Ecto neural progenitor cell (in vitro differentiated cells): ENCODE measurements at regions not wholly inside any gene's neighbourhood (a gene's known extent, or its start where the extent isn't known, plus 50 kb on each side); places are given as distances from the start of the nearest gene placed in this dataset.

ENCODE experiments used
- DNase-seq: peaks from one replicate; pipeline ENCODE4 v3.0.0-alpha.2; 2018; ENCODE audit warnings: low spot score

- DNase-seq: no peak
Observed at GRCh38 chr20:48015141-48015910, 230.0 kb upstream of the SULF2 start.

- no peak for DNase-seq
Observed at GRCh38 chr20:48012401-48012974, 227.2 kb upstream of the SULF2 start.

DNA sequence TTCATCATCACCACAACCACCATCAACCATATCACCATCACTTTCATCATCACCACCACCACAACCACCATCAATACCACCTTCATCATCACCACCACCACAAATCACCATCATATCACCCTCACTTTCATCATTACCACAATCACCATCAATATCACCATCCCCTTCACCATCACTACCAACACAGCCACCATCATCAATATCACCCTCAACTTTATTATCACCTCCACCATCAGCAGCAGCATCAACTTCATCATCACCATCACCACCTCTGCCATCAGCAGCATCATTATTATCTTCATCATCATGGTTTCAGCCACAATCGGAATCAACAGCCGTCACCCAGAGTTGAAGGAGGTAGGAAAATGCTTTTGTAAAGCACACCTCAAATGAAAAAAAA is 225.7 kb upstream of the SULF2 start:
- no peak for DNase-seq

DNA sequence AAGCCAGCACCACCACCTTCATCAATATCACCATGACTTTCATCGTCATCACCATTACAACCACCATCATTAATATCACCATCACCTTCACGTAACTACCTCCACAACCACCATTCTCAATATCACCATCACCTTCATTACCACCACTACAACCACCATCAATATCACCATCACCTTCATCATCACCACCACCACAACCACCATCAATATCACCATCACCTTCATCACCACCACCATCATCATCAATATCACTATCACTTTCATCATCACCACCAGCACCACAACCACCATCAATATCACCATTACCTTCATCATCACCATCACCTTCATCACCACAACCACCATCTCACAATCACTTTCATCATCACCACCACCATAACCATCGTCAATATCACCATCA is 225.3 kb upstream of the SULF2 start:
- no peak for DNase-seq

DNA sequence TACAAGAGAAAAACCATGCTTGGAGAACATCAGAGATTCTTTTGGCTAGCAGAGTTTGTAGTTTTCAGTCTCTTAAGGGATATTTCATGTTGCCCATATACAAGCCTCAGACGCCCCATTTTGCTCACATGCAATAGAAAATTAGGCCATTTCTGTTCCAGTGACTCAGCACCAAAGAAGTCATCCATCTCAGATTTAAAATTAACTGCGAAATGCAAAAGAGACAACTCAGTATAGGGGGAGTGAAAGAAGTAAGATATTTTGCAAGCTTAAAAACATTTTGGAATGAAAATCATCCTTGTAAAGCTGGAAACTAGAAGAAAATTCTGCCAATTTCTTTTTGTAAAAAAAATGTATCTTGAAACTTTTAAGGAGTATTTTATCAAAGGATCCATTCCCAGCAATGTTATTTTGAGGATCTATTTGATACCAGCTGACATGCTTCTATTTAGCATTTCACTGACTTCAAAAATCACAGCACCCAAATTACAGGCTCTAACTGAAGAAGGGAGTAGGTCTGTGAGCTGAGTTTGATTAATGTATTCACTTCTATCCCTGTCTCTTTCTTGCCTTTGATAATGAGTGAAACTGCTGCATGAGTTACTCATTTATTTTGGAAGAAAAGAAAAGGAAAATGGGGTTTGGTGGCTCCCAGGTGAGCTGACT is 223.7 kb upstream of the SULF2 start:
- no peak for DNase-seq

- no peak for DNase-seq
Observed at GRCh38 chr20:48007351-48007750, 222.1 kb upstream of the SULF2 start.

DNA sequence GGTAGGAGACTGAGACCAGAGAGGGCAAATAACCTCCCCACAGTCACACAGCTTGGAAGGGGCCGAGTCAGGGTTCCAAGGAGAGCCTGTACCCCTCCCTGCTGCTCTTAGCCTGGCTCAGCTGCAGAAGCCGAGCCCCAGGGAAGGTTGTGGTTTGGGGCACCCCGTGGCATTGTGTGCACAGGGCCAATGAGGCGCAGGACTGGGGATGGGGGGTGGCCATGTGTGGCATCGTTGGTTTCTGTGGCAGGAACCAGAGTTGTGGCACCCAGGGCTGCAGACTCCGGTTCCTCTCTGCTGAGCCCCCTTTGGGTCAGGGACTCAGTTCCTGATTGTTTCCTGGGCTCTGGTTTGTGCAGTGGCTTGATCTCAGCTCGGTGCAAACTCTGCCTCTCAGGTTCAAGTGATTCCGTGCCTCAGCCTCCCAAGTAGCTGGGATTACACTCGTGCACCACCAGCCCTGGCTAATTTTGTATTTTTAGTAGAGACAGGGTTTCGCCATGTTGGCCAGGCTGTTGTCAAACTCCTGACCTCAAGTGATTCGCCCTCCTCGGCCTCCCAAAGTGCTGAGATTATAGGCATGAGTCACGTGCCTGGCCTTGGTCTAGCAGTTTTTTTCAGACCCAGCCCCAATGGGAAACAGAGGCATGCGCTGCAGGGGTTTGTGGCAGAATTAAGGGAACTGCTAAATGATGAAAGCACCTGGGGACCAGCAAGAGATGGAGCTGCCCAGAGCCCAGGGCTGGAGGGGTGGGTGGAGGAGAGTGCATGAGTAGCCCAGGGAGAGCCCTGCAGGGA is 221.0 kb upstream of the SULF2 start:
- DNase-seq: no peak

- DNase-seq: no peak
Observed at GRCh38 chr20:48003021-48003420, 217.7 kb upstream of the SULF2 start.

DNA sequence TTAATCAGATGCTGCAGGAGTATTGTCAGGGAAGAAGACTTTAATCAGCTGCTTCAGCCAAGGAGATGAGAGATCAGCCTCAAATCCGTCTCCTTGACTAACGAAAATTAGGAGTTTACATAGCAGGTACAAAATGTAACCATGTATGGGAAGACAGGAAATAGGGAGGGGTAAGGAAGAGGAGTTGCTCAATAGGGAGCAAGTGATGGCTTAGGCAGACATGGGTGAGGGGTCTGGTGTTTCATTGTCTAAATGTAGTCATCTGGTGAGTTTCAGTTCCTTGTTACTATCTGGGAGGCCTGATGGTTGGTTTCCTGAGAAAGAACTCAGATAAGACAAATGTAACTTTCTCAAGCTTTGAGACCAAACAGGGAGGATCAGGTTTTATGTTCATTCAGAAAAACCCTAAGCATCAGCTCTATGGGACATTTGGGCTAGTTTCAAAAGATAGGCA is 217.3 kb upstream of the SULF2 start:
- DNase-seq: no peak

DNA sequence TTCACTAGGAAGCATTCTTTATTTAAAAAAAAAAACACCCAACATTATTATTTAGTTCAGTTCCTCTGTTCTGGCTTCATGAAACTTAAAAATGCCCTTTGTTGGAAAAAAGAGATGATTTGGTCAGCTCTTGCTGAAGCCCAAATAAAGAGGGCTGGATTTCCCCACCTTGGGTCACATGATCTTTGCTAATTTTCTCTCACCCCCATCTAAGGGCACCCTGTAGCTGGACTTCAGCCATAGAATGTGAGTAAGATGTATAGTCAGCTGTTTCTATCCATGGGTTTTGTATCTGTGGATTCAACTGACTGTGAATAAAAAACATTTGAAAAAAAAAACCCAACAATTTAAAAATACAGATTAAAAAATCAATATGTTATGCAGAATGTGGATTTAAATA is 213.9 kb upstream of the SULF2 start:
- DNase-seq: no peak

DNA sequence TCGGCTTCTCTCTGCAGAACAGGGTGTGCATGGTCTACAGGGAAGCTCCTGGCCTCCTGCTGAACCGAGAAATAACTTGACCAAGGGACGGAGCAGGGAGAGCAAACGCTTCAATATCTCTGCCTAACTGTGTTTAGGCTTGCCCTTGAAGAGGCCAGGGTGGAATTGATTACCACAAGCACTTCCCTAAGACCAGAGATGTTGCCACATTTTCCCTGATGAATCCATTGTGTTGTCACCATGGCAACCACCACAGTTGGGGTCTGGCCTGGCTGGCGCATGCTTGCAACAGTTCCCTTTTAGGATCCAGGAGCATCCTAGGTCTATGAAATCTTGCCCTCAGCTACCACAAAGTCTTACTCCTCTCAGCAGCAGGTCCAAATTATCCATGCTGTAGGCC is 213.5 kb upstream of the SULF2 start:
- no peak for DNase-seq

- no peak for DNase-seq
Observed at GRCh38 chr20:47995661-47996060, 210.4 kb upstream of the SULF2 start.

GRCh38 chr20:47993817-47994216 is 208.5 kb upstream of the SULF2 start:
- DNase-seq: no peak

- DNase-seq: no peak
Observed at GRCh38 chr20:47993035-47993755, 207.9 kb upstream of the SULF2 start.

DNA sequence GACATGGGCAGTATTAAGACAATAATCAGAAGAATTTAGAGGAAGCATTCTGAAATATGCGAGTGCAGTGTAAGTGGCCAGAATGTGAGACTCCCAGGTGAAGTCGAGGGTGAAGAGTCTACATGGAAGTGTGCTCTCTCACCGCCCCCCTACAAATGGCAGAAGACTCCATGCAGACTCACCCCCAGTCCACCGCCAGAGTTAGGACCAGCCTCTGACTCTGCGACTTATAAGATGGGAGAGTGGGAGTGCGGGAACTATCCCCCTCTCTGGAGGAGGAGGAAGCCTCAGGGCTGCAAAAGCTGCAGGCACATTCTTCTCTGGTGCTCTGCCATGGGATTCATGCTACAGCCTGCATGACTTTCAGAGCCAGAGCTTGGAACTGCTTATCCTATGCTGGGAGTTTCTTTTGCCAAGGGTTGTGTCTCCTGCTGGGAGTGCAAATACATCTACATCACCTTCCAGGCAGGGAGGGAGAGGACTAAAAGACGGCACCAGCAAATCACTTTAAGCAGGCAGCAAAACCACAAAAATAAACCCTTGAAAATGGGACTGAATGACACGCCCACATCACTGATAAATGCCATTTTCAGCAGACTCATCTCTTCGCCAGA is 206.7 kb upstream of the SULF2 start:
- no peak for DNase-seq

DNA sequence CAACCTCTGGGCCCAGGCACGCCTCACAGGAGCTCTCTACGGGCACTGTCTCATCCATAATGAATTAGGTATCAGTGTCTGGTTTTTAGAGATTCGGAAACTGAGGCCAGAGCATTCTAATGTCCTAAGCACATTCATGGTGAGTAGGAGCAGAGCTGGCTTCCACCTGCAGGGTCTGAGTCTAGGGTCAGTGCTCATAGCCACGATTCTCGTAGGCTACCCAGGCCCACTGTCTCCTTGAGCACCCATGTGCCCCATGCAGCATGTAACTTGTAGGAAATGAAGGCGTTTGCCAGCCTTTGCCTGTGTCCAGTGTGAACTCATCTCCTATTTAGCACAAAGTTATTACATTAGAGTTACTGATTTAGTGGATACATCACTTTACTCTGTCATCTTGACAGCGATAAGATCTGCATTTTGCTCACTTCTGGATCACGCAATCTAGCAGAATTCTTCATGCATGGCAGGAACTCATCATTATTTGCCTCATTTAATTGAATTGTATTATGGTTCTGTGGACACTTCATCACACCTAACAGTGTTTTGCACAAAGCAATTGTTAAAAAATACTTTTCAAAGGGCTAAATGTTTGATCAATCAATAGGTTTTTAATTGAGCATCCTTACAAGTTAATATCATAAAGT is 205.3 kb upstream of the SULF2 start:
- no peak for DNase-seq

- no peak for DNase-seq
Observed at GRCh38 chr20:47989957-47990356, 204.7 kb upstream of the SULF2 start.

DNA sequence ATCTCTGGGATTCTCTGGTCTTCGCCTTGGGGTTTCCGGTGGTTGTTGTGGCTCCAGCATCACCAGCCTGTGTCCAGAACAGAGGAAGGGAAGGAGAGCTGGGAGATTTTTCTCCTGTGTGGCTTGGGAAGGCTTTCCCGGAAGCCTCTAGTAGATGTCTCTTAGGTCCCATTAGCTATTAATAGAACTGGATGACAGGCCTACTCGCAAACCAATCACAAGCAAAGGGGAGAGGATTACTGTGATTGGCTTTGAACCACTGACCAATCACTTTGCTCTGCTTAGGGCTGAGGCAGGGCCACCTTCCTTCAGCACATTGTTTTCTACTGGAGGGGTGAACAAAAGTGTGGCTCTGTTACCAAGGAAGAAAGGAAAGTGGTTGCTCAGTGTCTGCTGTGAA is 203.4 kb upstream of the SULF2 start:
- no peak for DNase-seq

DNA sequence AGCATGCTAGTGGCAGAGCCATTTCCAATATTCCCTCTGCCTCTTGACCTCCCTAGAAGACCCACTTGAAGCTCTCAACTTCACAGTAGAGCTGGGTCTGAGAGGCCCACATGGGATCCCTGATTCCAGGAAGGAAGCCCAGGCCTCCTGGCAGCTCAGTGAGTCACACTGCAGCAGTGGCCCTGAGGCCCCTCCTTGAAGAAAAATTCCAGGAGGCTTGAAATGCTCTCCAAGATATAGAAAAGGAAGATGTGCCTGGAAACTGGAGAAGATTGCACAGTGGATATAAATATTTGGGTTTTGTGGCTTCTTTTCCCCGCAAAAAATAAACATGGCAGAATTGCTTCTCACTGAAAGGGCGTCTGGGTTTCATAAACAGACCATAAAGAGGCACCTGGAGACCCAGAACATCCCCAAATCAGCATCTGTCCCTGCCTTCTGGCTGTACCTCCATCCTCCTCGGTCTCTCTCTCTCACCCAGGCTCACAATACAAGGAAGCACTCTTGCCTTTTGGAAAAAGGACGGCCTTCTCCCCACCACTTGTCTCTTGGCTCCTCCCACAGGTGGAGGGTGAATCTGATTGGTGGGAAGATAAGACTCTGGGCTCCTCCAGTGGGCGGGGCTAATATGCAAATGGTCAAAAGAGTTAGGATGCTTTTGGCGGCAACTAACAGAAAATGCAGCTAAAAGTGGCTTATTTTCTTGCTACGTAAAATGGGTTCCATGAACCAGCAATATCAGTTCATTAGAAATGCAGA is 200.0 kb upstream of the SULF2 start:
- DNase-seq: peak; percentile 25

- DNase-seq: peak; percentile 37
Observed at GRCh38 chr20:47984437-47984836, 199.2 kb upstream of the SULF2 start.
